PC-3 (cell line): ENCODE measurements at regions not wholly inside any gene's neighbourhood (a gene's known extent, or its start where the extent isn't known, plus 50 kb on each side); places are given as distances from the start of the nearest gene placed in this dataset.
A peak's percentile ranks its signal among the peaks of the same experiment; 100 is the strongest.

Experiments used
- ATAC-seq: fragments of 200-7000 bp; cut with Tn5 transposase; 2 replicates; pipeline ENCODE4 v1.9.1; 2020; ENCODE audit warnings: mild to moderate bottlenecking, moderate library complexity
- BruUV-seq: library from RNA; stranded (reverse); fragments of 400-500 nt; replicated peaks from 2 replicates; lab custom pipeline; 2021; lab: Mats Ljungman, UMichigan
- CTCF ChIA-PET: fragments of 300-600 bp; sonication (Branson Sonifier 250); formaldehyde crosslinking; loops from one replicate; lab custom pipeline; 2022; ENCODE audit warnings: antibody characterized with exemption; lab: Charles Lee
- POLR2A ChIA-PET: fragments of 300-600 bp; sonication (Branson Sonifier 250); formaldehyde crosslinking; loops from one replicate; lab custom pipeline; 2022; ENCODE audit warnings: antibody characterized with exemption; ENCODE audit not compliant: unreplicated experiment; lab: Charles Lee
- DNase-seq: peaks from one replicate; pipeline ENCODE4 v3.0.0-alpha.2; 2015
- H2AFZ ChIP-seq: fragments of 300-600 bp; sonication (generic); 2 replicates; pipeline ENCODE4 v1.6.0; 2016; ENCODE audit warnings: antibody characterized with exemption, low read length
- H3F3A ChIP-seq: fragments of 300-600 bp; sonication (generic); one replicate; pipeline ENCODE4 v1.6.0; 2017; ENCODE audit warnings: antibody characterized with exemption, low read length, control low read depth, mild to moderate bottlenecking; ENCODE audit not compliant: unreplicated experiment
- H3K27ac ChIP-seq: fragments of 300-600 bp; sonication (generic); 2 replicates; pipeline ENCODE4 v1.5.1; 2016; ENCODE audit warnings: mild to moderate bottlenecking, low read length
- H3K27me3 ChIP-seq: fragments of 300-600 bp; sonication (generic); 2 replicates; pipeline ENCODE4 v1.6.1; 2016; ENCODE audit warnings: low read length, mixed read lengths
- H3K36me3 ChIP-seq: fragments of 300-600 bp; sonication (generic); 2 replicates; pipeline ENCODE4 v1.6.1; 2016; ENCODE audit warnings: low read depth, mixed run types, low read length, mixed read lengths
- H3K4me1 ChIP-seq: fragments of 300-600 bp; sonication (generic); 2 replicates; pipeline ENCODE4 v1.5.1; 2016; ENCODE audit warnings: low read length; ENCODE audit not compliant: insufficient read depth
- H3K4me2 ChIP-seq: fragments of 300-600 bp; sonication (generic); 2 replicates; pipeline ENCODE4 v1.6.0; 2016; ENCODE audit warnings: low read length
- H3K4me3 ChIP-seq: fragments of 300-600 bp; sonication (generic); 2 replicates; pipeline ENCODE4 v1.5.1; 2016; ENCODE audit warnings: mild to moderate bottlenecking, low read length, mixed read lengths
- H3K79me2 ChIP-seq: fragments of 300-600 bp; sonication (generic); 2 replicates; pipeline ENCODE4 v1.6.1; 2017; ENCODE audit warnings: low read length, mixed read lengths
- H3K9ac ChIP-seq: fragments of 300-600 bp; sonication (generic); 2 replicates; pipeline ENCODE4 v1.6.0; 2016; ENCODE audit warnings: mild to moderate bottlenecking, low read length
- H3K9me2 ChIP-seq: fragments of 300-600 bp; sonication (generic); replicated peaks from 2 replicates; pipeline ENCODE4 v1.6.1; 2016; ENCODE audit warnings: mixed run types, low read length, mixed read lengths
- H3K9me3 ChIP-seq: fragments of 300-600 bp; sonication (generic); 2 replicates; pipeline ENCODE4 v1.6.1; 2016; ENCODE audit warnings: low read length, mixed read lengths
- H4K20me1 ChIP-seq: fragments of 300-600 bp; sonication (generic); 2 replicates; pipeline ENCODE4 v1.6.1; 2016; ENCODE audit warnings: low read length, mixed read lengths
- CTCF ChIP-seq: fragments of 300-600 bp; sonication (generic); conservative IDR thresholded peaks from 2 replicates; pipeline ENCODE4 v1.5.1; 2017; ENCODE audit warnings: antibody characterized with exemption, low read depth, mild to moderate bottlenecking, low read length
- EZH2 ChIP-seq: fragments of 300-600 bp; sonication (generic); IDR thresholded peaks from one replicate; pipeline ENCODE4 v1.6.1; 2017; ENCODE audit warnings: antibody characterized with exemption, mild to moderate bottlenecking, low read length; ENCODE audit not compliant: unreplicated experiment
- EZH2phosphoT487 ChIP-seq: fragments of 300-600 bp; sonication (generic); IDR thresholded peaks from 2 replicates; pipeline ENCODE4 v1.6.1; 2018; ENCODE audit warnings: mild to moderate bottlenecking, antibody characterized with exemption, low read length, borderline replicate concordance
- intact Hi-C: fragments of 100-400 bp; cut with micrococcal nuclease; formaldehyde crosslinking; loops from 2 replicates; pipeline ENCODE4 v1.9.0; 2023

- no peaks in the 10 kb centered on the region for H3K9me2 ChIP-seq
- POLR2A ChIA-PET, result no interaction called here
Measured at GRCh38 chr10:81280497-81281479, 594.2 kb upstream of the NRG3 start.

GRCh38 chr10:81288544-81288943, 586.5 kb upstream of the NRG3 start:
- Histone ChIP-seq H3K9me3 (no peaks in the 10 kb centered on the region), H3K27me3 (no peaks in the 10 kb centered on the region), H3K4me1 (no peaks in the 10 kb centered on the region), H3K27ac (no peak overlapping the region), H3K4me3 (no peak overlapping the region), H2AFZ (no peak overlapping the region), H4K20me1 (no peaks in the 10 kb centered on the region), H3K36me3 (no peaks in the 10 kb centered on the region), H3K4me2 (no peak overlapping the region), H3K79me2 (no peaks in the 10 kb centered on the region), H3K9ac (no peak overlapping the region), H3K9me2 (no peaks in the 10 kb centered on the region), H3F3A (no peaks in the 10 kb centered on the region)
- DNase-seq (no peak), ATAC-seq (no peak)
- ChIA-PET CTCF (no interaction called here), POLR2A (no interaction called here)
- no peak for TF ChIP-seq CTCF
- TF ChIP-seq EZH2, result no peak
- BruUV-seq, result no TSS peak
- intact Hi-C loops, result no loop called here

More at GRCh38 chr10:81280497-81281479, 594.2 kb upstream of the NRG3 start:
- CTCF ChIA-PET, result no interaction called here
- Histone ChIP-seq H3K27me3 (no peaks in the 10 kb centered on the region), H4K20me1 (no peaks in the 10 kb centered on the region), H3K27ac (no peak overlapping the region), H3F3A (no peaks in the 10 kb centered on the region), H3K4me2 (no peak overlapping the region), H3K4me3 (no peak overlapping the region), H3K4me1 (no peaks in the 10 kb centered on the region), H3K36me3 (no peaks in the 10 kb centered on the region), H3K9ac (no peak overlapping the region), H3K9me3 (no peaks in the 10 kb centered on the region), H2AFZ (no peak overlapping the region), H3K79me2 (no peaks in the 10 kb centered on the region)
- no TSS peak for BruUV-seq
- intact Hi-C loops, result no loop called here
- no peak for TF ChIP-seq EZH2
- no peak for TF ChIP-seq EZH2phosphoT487
- TF ChIP-seq CTCF, result no peak
- DNase-seq (no peak), ATAC-seq (no peak)

- intact Hi-C loops, result no loop called here
- Histone ChIP-seq H3K9me3 (no peaks in the 10 kb centered on the region), H3K4me1 (no peaks in the 10 kb centered on the region), H3F3A (no peaks in the 10 kb centered on the region), H2AFZ (no peak overlapping the region), H3K4me2 (peak overlapping the region; percentile 56), H3K4me3 (peak overlapping the region; percentile 54), H3K9me2 (no peaks in the 10 kb centered on the region), H4K20me1 (no peaks in the 10 kb centered on the region), H3K27me3 (no peaks in the 10 kb centered on the region), H3K36me3 (no peaks in the 10 kb centered on the region), H3K27ac (no peak overlapping the region), H3K79me2 (no peaks in the 10 kb centered on the region), H3K9ac (no peak overlapping the region)
- DNase-seq (no peak), ATAC-seq (no peak)
- BruUV-seq, result no TSS peak
- ChIA-PET POLR2A (no interaction called here), CTCF (no interaction called here)
- TF ChIP-seq EZH2 (no peak), CTCF (no peak), EZH2phosphoT487 (no peak)
Measured at GRCh38 chr10:81297292-81297691, 577.7 kb upstream of the NRG3 start.
